ENCODE measurements at regions not wholly inside any gene's neighbourhood (a gene's known extent, or its start where the extent isn't known, plus 50 kb on each side); places are given as distances from the start of the nearest gene placed in this dataset.

- no peaks in the 10 kb centered on the region for H3K27me3 ChIP-seq (ENCODE audit: insufficient read depth, poor library complexity, severe bottlenecking)
- no peak overlapping the region for H3K4me3 ChIP-seq (replicated peaks; ENCODE audit: insufficient read depth, low read length)
- TF ChIP-seq REST (IDR thresholded peaks at IDR 0.05; ENCODE audit: insufficient replicate concordance, low read depth), result no peak
- TF ChIP-seq GABPA (IDR thresholded peaks at IDR 0.05; ENCODE audit: low read depth), result no peak
- TF ChIP-seq SPI1 (IDR thresholded peaks at IDR 0.05; ENCODE audit: borderline replicate concordance, low read depth), result no peak
- TF ChIP-seq POLR2AphosphoS5 (IDR thresholded peaks at IDR 0.05; ENCODE audit: low read depth), result no peak
- no peak for TF ChIP-seq CTCF (IDR thresholded peaks at IDR 0.05; ENCODE audit: insufficient read depth, low read length)
- DNase-seq (ENCODE audit: low read depth in 1 of 2, low spot score in 1 of 2), result no peak
- no peak overlapping the region for H3K27ac ChIP-seq (replicated peaks)
Observed at GRCh38 chr12:18951218-18951617, 178.3 kb upstream of the PLEKHA5 start.

- TF ChIP-seq REST (IDR thresholded peaks at IDR 0.05; ENCODE audit: insufficient replicate concordance, low read depth) (no peak), POLR2AphosphoS5 (IDR thresholded peaks at IDR 0.05; ENCODE audit: low read depth) (no peak), CTCF (IDR thresholded peaks at IDR 0.05; ENCODE audit: insufficient read depth, low read length) (no peak), SPI1 (IDR thresholded peaks at IDR 0.05; ENCODE audit: borderline replicate concordance, low read depth) (no peak), GABPA (IDR thresholded peaks at IDR 0.05; ENCODE audit: low read depth) (no peak)
- Histone ChIP-seq H3K27me3 (ENCODE audit: insufficient read depth, poor library complexity, severe bottlenecking) (no peaks in the 10 kb centered on the region), H3K27ac (replicated peaks) (no peak overlapping the region), H3K4me3 (replicated peaks; ENCODE audit: insufficient read depth, low read length) (no peak overlapping the region)
- no peak for DNase-seq (ENCODE audit: low read depth in 1 of 2, low spot score in 1 of 2)
Observed at GRCh38 chr12:18953505-18953904, 176.0 kb upstream of the PLEKHA5 start.

GRCh38 chr12:18955594-18955993 is 173.9 kb upstream of the PLEKHA5 start:
- no peak overlapping the region for H3K27ac ChIP-seq (replicated peaks)
- no peak for TF ChIP-seq POLR2AphosphoS5 (IDR thresholded peaks at IDR 0.05; ENCODE audit: low read depth)
- no peak for TF ChIP-seq CTCF (IDR thresholded peaks at IDR 0.05; ENCODE audit: insufficient read depth, low read length)
- no peak for TF ChIP-seq SPI1 (IDR thresholded peaks at IDR 0.05; ENCODE audit: borderline replicate concordance, low read depth)
- TF ChIP-seq GABPA (IDR thresholded peaks at IDR 0.05; ENCODE audit: low read depth), result no peak
- no peak for TF ChIP-seq REST (IDR thresholded peaks at IDR 0.05; ENCODE audit: insufficient replicate concordance, low read depth)
- peaks cover 2% of the 10 kb centered on the region for H3K27me3 ChIP-seq (ENCODE audit: insufficient read depth, poor library complexity, severe bottlenecking)
- H3K4me3 ChIP-seq (replicated peaks; ENCODE audit: insufficient read depth, low read length), result no peak overlapping the region
- no peak for DNase-seq (ENCODE audit: low read depth in 1 of 2, low spot score in 1 of 2)

All from HL-60 (cell line).